HG03520 (cell line): ENCODE measurements at regions not wholly inside any gene's neighbourhood (a gene's known extent, or its start where the extent isn't known, plus 50 kb on each side); places are given as distances from the start of the nearest gene placed in this dataset.
"Not testable (repeated sequence)": the region's sequence is repeated elsewhere in the genome, so short reads cannot be mapped to it uniquely, and the experiment has no call there.

Experiments used
- ATAC-seq: cut with Tn5 transposase; IDR thresholded peaks from one replicate; pipeline ENCODE4 v1.9.1; 2021; ENCODE audit warnings: mild to moderate bottlenecking, moderate library complexity; ENCODE audit not compliant: unreplicated experiment

DNA sequence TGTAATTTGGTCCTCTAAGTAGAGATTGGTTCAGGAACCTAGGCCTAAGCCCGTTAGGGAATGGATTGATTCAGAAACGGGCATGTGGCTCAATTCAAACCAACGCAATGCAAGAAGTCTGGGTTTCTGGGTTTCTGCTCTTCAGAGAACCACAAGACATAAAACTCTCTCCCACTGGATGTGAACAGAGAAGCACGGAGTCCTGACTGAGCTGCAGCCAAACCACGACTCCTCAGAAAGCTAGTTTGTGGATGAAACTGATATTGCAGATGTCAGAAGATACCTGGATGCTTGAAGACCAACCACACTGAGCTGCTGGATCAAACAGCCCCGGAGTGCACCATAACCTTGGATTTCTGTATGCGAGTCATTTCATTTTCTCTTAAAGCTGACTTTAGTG is 50.0 kb downstream of the SOD2 start:
- no peak for ATAC-seq

DNA sequence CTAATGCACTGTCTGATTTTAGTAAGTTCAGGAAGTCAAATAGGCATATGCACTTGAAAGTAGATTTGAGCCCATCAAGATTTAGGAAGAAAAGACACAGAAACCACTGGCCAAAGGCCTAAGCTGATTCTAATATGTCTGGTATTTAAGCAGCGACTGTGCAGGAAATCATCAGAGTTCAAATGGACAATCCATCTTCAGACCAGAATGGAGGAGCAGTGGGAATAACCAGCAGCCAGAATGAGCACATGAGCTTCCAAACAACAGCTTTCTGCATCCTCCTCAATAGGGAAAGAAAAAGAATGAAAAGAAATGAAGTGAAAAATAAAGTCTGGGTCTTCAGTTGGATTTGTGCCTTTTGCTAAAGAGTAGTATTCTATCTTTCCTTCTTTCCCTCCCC is 50.6 kb downstream of the SOD2 start:
- ATAC-seq = no peak

DNA sequence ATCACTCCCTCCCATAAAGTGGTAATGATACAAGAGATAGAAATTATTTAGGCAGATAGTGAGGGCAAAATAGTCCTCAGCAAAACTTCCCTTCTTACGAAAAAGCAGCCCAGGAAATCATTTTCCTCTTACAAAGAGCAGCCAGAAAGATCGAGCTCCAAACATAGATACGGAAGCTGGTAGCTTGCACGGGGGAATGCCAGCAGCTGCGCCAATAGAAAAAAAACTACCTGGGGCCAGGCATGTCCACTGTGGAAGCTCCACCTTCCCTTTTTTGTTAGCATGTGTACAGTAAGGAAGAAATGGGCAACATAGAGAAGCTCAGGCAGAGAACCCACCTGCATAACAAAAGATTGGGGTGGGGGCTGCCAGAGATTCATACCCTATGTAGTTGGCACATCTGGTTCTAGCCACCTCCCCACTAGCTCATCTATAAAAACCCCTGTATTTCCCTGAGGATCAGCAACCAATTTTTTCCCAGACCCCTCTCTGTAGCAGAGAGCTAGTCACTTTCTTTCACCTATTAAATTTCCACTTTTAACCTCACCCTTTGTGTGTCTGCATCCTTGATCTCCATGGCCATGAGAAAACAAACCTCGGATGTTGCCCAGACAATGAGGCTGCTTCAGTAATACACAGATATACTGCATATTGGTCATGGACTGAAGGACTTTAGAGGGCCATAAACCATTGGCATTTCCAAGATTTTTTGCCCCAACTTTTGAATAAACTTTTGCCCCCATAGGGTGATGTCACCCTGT is 52.1 kb downstream of the SOD2 start:
- ATAC-seq = no peak

DNA sequence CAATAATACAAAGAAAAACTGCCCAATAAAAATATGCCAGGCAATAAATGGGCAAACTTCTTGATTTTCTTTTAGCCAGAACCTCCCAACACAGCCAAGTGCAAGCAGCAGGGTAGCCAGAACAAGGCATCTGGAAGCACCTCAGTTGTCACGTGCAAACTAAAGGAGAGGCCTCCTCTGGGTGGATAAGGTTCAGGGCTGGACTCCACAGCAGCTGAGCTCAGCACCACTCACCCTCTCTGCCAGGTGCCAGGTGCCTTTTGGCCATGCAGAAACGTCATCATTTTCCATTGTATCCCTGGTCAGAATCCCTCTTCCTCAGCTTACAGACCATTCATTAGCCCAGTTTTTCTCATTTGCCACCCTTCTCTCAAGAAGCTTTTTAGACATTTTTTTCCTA is 52.7 kb downstream of the SOD2 start:
- no peak for ATAC-seq

DNA sequence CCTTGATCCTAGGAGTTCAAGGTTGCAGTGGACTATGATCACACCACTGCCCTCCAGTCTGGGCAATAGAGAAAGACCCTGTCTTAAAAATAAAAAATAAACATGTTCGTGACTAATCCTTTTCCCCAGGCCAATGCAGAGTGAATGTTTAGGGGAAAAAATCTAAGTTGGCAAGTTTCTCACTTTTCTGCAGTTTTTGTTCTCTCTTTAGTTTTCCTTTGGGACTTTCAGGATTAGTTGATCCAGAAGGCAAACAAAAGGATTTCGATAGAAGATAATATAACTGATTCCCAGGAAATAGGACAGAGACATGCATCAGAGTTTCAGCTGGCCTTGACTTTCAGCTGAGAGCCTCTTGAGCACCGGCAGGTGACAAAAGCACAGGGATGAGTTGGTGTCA is 53.3 kb downstream of the SOD2 start:
- ATAC-seq = no peak

DNA sequence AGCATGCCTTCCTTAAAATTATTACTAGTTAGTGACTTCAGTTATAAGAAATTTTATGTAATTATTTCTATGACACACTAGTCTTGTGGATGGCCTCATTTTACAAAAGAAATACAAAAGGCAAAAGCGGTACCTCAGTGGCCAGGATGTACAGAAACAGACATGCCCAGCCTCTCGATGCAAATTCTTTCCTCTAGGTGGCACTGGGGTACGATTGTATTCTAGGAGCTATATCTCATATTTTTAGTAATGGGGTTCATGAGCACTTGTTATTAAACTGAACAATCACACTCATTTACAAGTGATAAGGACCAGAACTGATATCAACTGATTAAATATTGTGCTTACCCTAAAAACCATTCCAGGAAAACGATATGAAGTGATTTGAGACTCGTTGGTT is 59.8 kb downstream of the SOD2 start:
- no peak for ATAC-seq

DNA sequence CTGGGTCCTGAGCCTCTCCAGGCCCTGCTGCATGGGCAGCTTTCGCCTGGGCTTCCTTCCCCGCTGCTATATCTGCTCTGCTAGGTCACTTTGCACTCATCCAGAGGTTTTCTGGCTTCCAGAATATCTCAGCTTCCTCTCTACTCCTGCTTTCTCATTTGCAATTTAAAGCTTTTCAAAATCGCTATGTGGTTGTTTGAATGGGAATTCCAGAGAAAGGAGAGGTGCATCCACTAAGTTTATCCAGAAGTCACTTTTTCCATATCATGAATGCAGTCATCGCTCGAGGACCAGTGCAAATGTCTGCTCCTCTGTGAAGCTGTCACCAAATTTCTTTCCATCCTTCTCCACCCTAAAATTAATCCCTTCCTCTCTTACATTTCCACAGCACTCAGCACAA is 61.2 kb downstream of the SOD2 start:
- ATAC-seq = no peak

DNA sequence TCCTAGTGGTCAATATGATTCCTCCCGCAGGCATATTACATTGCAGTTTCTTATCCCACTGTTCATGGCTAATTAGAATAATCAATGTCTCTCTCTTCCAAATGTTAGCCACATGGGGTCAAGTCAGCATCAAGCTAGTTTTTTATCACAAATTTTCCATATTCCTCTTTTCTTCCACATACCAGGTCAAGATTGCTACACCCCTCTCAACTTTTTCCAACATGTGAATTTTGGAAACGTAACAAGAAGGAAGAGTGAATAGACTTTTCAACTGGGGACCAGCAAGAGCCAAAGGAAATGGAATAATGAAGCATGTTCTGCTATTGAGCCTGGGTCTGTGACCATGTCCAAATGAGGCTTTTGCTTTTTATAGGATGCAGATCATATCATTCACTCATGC is 65.1 kb downstream of the SOD2 start:
- ATAC-seq = no peak

DNA sequence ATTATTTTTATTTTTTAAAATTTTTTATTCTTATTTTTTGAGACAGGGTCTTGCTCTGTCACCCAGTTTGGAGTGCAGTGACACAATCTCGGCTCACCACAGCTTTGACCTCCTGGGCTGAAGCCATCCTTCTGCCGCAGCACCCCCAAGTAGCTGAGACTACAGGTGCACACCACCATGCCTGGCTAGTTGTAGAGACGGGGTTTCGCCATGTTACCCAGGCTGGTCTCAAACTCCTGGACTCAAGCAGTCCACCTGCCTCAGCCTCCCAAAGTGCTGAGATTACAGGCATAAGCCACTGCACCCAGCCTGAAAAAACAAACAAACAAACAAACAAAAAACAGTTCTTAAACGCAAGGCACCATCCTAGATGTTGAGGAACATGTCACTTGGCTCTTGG is 66.5 kb downstream of the SOD2 start:
- ATAC-seq = not testable (repeated sequence)

DNA sequence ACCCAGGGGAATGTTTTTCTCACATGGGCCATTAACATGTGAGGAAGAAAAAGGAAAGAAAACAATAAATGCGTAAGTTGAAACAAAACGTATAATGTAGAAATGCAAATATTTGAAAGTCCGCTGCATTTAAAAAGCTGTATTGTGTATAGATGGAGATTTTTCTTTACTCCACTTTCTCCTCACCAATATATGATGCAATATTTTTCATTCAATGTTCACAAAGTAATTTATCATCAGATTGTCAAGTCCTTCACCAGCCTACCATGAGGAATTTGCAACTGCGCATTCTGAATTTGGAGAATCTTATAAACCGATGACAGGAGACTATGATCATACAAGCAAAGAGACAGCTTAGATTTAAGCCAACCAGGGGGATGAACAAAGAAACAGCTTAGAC is 69.9 kb downstream of the SOD2 start:
- no peak for ATAC-seq

DNA sequence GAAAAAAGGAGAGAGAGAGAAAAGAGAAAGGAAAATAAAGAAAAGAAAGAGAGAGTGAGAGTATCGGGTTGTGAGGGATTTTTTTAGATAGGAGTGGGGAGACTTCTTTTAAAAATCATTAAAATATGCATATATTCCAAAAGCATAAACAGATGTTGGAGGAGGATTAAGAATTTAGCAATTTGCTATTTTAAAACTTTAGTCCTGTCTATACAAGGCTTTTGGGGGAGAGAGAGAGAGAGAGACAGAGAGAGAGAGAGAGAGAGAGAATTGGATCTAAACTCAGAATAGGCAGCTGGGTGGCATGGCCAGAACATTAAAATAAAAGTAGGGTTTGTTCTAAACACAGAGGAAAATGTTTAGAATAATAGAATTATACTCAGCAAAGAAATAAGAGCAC is 72.1 kb downstream of the SOD2 start:
- ATAC-seq = no peak

DNA sequence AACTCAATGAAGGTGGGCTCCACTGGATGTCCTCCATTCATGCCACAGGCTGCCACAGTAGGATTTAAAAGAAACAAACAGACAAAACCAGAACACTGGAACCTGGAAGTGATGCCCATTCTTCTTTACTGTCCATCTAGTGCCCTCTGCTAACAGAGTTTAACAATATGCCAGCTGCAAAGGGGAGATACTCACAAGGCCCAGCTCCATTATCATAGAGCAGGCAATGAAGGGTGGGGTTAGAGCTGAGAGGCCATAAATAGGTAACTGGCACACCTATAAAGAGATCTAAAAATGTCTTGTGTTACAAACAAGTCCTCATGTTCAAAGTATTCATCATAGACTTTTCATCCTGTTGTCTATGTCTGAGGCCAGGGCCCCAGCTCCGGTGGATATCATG is 75.6 kb downstream of the SOD2 start:
- no peak for ATAC-seq

DNA sequence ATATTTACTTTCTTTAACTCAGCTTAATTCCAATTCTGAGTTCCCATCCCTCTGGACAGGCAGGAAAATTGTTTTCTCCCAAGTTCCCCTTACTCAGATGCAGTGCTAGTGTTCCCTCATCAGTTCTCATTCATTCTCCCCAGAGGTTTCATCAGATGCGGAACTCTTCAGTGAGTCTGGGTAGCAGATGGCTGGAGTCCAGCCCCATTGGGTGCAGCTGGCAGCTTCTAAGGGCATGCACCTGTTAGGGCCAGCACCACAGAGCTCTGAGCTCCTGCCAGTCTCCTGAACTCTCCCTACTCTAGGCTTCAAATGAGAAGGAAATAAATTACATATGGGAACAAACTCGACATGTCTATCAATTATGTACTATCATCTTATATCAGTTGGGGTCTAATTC is 76.6 kb downstream of the SOD2 start:
- no peak for ATAC-seq

DNA sequence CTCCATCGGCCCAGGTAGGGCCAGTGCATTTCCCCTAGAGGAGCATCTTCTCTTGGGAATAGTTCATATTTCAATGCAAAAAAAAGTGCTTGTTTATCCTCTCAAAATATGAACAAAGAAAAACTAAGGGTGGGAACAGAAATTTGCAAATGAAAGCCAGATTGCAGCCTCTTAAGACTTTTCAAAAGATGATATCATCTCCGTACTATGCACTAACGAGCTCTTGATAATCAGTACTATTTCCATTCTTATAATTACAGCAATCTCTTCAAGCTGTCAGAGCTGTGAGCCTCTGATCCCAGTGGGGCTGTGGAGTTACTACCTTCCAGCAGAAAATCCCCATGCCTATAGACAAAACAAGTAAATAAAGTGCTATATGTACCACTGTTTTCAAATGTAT is 77.1 kb downstream of the SOD2 start:
- ATAC-seq = no peak

DNA sequence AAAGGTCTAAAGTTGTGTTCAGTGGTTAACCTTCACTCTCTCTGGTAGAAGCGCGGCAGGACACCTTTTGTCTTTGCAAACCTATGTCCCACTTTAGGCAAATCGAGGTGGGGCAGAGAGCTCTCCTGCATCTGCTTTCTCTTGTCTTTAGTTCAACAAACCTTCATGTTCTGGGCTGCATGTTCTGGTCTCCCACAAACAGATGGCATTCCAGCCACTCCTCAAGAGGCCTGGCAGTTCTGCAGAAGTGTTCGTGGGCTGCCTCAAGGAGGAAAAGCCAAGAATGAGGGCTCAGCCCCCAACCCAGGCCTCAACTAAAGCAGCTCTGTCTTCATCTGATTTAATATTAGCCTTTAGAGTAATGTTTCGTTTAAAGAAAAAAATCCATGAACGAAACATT is 82.2 kb downstream of the SOD2 start:
- ATAC-seq = no peak

DNA sequence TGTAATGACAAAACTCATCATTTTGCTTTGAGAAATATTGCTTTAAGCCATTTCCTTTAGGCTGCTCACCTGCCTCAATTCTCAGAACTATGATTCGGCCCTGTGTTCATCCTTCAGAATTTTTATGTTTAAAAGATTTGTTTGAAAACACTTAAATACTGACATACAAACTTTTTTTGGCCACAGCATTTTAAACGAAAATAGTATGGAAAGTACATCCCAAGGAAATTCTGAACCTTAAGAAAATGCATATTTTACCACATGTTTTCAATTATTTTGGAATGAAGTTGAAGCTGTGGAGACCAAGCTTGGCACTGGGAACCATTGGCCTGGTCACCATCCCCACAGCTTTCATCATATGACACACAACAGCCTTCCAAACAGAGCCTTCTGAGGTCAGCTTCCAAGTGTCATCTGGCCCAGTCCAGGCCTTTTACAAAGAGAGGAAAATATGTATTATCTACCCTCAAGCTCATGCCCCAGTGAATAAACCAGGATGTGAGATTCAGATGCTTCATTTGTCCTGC is 83.3 kb downstream of the SOD2 start:
- no peak for ATAC-seq

DNA sequence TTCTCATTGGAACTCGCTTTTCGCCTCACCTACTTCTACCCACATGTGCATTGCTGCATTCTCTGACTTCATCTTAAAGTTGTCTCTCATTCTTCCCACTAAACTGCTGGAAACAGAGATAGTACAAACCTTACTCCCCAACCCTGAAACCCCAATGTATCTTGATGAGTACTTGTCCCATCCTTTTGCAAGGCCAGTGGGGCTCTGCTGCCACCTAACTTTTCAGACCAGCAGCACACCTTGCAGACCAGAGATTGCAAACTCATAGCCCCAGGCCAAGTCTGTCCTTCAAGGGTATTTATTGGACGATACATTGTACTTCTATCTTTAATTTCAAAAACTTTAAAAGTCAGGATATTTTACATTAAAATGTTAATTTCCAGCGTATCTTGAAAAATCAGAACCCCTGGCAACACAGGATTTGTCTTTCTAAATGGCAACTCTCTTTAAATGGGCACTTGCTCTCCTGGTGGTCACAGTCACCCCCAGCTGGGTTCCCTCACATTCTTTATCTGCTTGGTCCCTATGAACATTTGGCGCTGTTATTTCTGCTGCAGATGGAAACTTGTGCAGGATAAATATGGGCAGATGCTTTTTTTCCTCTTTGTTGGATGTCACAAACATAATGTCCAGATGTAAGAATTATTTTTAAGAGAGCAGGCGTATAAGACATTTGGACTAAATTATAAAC is 83.9 kb downstream of the SOD2 start:
- no peak for ATAC-seq

DNA sequence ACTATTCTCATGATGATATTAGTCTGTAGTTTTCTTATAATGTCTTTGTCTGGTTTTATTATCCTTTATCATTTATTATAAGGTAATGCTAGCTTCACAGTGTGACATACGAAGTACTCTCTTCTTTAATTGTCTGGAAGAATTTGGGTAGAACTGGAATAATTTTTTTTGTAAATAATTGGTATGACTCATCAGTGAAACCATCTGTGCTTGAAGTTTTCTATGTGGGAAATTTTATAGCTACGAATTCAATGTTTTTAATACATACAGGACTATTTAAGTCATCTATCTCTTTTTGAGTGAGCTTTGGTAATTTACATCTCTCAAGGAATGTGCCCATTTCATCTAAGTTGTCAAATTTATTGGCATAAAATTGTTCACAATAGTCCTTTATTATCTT is 86.3 kb downstream of the SOD2 start:
- no peak for ATAC-seq

DNA sequence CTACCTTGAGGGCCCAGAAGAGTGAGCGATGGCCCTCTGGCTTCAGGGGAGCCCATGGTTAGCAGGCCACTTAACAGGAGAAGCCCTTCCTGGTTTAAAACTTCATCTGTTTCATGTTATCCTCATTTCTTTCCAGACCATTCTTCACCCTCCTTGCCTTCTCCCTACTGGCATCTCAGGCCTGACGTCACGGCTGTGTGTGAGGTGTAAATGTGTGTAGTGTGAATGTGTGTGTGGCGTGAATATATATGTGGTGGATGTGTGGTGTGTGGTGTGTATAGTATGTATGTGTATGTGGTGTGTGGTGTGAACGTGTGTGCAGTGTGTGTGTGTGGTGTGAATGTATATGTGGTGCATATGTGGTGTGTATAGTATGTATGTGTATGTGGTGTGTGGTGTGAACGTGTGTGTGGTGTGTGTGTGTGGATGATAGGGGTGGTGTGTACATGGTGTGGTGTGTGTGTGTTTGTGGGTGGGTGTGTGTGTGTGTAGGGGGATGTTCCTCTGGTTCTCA is 88.5 kb downstream of the SOD2 start:
- no peak for ATAC-seq

DNA sequence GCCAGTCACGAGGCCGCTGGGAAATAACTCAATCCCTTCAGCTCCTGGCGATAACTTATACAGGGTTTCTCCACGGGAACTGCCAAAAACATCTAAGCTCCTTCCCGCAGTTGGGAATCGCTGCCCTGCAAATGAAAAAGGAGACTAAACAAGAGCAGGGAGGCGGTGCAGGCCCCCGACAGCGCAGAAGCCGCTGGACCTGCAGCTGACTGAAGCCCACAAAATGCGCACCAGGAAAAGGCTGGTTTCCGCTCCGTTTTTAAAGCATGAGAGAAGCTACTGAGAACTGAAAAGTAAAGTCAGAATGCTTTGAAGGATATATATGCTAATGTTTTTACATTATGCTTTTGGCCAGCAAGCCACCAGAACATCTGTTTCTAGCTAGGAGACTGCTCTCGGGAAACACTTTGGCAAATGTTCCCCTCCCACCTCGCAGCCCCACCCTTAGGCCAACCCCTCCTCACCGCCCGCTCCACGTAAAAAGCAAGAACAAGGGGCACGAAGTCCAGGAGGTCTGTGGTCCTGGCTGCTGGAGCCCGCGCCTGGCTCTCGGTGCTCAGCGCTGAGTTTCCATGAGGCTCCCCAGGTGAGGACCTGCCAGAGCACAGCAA is 90.5 kb downstream of the SOD2 start:
- no peak for ATAC-seq

DNA sequence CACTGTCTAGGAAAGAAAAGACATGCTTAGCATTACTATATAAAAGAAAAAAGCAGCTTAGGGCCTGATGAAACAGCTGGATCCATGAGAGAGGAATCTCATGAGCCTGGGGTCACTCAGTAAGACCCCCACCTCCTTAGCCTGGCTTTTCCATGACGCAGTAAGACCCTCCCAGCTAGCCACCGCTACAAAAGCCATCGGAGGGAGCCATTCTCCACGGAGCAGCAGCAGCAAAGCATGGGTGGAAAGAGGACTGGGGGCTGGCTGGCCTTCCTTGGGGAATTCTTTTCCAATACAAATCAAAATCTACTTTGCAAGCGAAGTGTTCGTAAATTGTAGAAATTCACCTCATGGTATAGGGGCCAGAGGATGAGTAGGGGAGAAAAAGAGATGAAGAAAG is 91.8 kb downstream of the SOD2 start:
- no peak for ATAC-seq

DNA sequence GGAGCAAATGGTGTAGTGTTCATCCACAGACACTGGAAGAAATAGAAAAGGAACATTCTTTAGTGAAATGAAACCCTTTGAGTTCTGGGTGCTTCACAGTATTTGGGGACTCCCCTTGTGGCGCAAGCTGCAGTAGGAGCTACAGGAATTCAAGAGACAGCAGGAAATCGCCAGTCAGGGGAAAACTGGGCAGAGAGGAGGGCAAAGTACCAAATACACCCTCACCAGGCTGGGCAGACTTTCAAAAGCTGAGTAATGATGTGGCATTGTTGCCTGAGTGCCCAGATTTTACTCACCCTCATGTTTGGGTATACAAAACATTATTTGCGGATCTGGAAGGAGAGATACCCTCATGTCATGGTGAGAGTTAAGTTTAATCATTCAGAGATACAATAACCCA is 97.9 kb downstream of the SOD2 start:
- ATAC-seq = no peak
